Endometrium (tissue), 2 donors: ENCODE measurements at regions not wholly inside any gene's neighbourhood (a gene's known extent, or its start where the extent isn't known, plus 50 kb on each side); places are given as distances from the start of the nearest gene placed in this dataset.
A peak's percentile ranks its signal among the peaks of the same experiment; 100 is the strongest.

Experiments used
- FAIRE-seq: peaks from 2 replicates; lab custom pipeline; 2012; peaks lifted over from hg19 to GRCh38; lab: Jason Lieb, UNC
- donor health status: control.
- donor health status: control.

DNA sequence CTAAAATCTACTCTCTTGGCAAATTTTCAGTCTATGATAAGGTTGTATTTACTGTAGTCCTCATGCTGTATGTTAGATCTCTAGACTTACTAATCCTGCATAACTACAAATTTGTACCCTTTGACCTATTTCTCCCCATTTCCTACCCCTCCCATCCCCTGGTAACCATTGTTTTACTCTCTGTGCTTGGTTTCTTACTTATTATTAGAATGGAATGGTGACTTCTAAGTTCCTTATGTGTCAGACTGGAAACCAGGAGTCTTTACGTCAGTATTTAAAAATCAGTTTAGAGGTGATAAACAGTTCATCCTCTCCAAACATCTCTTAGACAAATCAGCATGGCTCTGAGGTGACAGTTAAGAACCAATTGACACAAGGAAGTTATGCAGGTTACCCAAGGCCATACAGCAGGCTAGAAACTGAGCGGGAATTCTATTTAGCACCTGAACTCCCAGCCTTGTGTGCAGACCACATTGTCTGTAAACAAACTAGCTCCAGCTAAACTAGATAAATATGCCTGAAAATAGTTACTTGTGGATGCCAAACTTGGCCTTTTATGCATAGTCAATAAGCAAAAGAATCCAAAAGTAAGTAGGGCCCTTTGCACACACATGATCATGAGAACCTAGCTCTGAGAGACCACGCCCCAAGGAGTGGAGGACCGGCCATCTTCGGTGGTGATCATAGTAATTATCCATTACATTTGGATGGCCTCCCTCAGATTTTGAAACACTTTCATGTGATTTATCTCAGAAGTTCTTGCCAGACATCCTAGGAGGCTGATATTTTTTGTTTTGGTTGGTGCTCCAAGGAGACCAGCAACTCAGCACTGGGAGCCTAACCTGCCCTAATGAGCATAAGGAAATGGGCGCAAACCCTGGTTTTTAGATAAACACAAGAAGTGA lies 72.3 kb upstream of the BOC start:
- no peak for FAIRE-seq

DNA sequence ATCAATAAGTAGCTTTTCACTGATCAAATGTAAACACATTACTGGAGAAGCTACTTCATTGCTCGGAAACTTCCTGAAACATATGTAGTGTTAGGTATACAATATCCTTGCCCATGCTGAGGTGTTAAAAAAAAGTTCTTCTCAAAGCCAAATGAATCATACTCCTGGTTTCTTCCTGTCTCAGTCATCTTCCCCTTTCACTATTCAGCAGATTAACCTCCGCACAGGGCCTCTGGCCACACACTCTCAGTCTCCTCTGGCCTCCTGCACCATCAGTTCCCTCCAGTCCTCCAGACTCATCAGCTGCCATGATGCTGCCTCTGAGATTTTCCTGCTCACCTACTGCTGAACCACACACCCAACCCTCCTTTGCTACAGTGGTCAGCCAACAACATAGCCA lies 70.5 kb upstream of the BOC start:
- no peak for FAIRE-seq

DNA sequence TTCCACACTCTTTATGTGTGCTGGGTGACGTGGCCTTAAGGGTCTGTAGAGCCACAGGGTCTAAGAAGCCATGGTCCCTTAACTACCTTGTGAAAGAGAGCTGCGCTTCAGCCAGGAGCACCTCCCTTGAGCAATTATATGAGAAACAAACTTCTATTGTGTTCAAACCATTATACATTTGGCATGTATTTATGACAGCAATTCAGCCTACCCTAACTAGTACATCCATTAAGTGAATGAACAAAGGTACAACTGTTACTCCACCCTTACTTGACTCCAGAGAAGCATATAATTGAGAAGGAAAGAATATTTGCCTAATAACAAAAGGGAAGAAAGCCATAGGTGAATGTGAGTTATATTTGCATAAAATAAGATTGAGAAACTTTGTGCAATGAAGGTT lies 69.8 kb upstream of the BOC start:
- peak; percentile 37 for FAIRE-seq

DNA sequence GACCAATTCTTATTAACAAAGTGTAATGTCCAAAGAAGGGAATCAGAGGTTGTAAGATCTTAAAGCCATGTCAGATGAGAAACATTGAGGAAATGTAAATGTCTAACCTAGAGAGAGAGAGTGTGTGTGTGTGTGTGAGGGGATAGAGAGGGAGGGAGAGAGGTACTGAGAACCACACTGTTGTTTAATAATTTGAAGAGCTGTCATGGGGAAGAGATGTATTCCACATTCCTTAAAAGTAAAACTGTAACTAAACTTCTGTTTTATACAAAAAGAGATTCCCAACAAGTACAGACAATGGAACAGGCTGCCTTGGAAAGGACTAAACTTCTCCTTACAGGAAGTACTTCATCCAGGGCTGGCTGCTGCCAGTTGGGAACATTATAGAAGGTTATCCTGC lies 68.9 kb upstream of the BOC start:
- FAIRE-seq: no peak

DNA sequence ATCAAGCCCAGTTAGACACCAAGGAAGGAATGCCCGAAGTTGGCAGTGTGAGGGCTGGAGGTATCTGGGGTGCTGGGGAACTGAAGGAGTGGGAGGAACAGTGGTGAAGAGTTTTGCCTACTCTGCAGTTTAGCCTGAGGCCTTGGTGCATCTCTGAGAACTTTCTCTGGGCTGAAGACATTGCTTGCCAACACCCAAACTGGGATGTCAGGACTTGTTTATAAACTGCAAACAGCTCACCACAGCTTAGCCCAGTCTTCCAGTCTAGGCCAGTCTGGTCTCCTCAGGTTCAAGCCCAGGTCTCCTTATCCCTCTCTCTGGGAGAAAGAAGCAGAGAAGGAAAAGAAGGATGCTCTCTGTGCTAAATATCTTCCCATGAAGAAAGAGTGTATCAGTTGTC lies 68.0 kb upstream of the BOC start:
- FAIRE-seq: no peak

DNA sequence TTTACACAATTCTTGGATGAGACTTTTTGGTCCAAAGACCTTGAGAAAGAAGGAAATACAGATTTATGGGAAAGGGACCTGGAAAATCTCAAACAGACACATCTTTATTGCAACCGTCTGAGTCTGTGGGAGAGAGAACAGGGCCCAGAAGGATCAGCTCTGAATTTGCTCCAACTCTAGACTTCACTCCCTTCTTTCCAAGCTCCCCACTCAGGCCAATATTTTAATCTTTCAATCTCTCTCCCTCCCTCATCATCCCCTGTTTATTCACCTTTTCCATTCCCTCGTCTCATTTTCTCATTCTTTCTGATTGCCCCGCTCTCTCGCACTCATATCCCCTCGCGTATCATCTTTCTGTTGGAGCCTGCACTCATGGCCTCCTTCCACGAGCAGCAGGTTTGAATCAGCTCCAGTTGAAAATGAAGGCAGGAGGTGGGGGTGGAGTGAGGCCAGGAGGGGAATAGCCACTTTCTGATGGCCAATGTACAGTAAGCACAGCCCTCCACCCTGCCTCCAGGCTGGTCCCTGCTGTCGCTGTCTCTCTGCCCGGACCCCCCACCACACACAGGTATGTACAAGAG lies 63.6 kb upstream of the BOC start:
- peak; percentile 91 for FAIRE-seq

DNA sequence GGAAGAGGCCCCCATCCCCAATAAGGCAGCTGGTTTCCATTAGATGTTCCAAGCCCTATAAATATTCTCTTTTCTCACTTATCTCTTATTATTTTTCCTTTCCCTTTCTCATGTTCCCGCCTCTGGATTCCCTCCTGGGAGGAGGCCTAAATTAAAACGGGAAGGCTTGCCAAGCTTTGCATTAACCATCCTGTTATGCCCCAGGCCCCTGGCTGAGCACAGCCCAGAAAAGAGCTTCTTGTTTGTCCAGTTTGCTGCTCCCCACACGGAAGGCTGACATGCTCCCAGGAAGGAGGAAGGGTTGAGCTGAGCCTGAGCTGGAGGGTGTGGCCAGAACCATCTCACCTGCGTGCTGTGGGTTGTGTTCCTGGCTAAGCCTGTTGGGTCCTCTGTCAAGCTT lies 63.1 kb upstream of the BOC start:
- FAIRE-seq: no peak

DNA sequence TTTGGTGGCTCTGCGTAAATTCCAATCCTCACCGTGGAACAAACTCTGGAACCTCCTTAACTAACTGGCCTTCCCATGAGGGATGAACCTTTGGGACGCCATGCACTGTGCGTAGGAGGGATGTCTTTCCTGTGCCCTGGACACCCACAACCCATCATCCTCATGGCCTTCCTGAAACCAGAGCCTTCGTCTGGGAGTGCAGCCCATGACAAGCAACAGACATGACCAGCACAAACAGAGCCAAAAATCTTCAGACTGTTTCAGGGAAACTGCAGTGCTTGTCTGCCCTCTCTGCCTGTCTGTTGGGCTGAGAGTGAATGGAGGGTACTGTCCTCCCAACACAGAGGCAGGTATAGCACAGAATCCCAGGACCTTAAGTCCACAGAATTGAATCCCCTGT lies 61.1 kb upstream of the BOC start:
- no peak for FAIRE-seq

DNA sequence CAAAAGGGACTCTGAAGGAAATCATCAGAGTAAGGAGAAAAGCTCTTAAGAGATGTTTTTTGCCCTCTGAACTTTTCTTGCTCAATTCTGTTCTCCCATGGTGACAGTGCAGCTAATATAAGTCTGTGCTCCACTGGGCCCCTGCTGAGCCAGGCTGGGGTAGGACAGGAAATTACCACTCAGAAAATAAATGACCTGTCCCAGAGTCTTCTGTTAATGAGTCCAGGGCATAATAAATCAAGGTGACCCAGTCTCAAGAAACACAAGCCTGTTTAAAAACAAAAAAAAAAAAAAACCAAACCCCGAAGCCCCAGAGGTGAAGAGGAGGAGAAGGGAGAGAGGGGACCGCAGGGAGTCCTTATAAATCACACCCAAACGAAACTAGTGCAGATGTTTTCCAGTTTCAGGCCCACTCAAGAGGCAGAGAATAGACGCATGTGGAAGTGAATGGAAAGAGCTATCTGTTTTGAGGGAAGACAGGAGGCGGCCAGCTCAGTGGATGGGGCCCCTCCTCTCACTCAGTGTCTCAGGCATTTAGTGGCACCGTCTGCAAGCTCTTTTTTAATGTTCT lies 59.8 kb upstream of the BOC start:
- FAIRE-seq: peak; percentile 97

DNA sequence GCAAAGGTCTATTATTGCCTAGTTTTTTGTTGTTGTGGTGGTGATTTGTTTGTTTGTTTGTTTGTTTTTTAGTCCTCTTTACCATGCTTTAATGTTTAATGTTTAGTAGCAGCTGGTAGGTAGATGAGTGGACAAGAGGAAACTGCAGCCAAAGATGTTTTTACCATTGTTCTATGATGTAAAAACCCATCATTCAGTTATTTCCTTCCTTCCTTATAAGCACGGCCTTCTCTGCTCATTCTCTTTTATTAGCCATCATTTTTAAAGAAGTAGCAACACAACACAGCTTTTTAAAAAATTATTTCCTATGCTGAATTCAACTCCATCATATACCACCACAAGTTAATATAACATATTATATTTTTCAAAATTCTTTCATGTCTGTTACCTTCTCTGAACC lies 58.5 kb upstream of the BOC start:
- FAIRE-seq: no peak

DNA sequence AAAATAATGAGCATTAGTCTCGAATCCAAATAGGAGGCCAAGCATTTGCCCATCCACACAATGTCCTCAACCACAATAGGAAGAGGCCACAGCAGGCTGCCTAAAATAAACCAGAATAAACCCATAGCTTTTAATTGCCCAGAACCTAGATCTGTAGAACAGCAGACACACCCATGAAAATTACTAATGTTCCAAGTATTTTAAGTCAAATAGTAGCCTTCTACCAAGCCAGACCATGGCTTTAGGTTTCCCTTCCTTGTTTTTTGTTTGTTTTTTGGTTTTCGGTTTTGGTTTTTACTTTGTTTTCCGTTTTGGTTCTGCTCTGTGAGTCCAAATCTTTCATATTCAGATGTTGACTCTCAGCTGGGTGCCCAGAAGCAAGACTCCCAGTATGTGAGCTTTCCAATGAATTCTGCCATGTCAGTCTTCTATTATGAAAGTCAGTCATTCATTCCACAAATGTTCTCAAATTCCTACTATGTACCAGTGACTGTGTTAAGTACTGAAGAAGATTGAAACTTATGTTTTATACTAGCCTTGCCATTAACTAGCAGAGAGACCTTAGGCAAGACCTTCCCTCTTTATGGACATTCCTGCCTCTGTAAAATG lies 57.8 kb upstream of the BOC start:
- FAIRE-seq: no peak

DNA sequence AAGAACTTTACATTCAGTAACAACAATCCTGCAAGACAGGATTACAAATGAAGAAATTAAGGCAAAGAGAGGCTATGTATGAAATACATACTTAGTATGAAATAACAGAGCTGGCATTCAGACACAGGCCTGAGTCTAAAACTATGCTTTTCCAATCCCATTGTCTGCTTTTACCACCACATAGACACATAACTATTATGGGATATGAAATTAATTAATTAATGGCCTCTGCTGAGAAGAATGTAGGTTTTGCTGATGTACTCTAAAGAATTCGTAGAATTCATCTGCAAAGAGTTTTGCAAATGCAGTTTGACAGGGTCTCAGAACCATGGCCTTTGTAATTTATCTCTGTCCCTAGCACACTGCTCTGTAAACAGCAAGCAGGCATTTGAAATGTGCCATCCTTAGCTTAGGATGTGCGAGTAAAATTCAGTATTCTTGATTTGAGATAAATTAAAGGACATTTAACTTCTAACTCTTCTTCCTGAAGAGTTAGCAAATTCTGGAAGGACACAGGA lies 54.5 kb upstream of the BOC start:
- no peak for FAIRE-seq

DNA sequence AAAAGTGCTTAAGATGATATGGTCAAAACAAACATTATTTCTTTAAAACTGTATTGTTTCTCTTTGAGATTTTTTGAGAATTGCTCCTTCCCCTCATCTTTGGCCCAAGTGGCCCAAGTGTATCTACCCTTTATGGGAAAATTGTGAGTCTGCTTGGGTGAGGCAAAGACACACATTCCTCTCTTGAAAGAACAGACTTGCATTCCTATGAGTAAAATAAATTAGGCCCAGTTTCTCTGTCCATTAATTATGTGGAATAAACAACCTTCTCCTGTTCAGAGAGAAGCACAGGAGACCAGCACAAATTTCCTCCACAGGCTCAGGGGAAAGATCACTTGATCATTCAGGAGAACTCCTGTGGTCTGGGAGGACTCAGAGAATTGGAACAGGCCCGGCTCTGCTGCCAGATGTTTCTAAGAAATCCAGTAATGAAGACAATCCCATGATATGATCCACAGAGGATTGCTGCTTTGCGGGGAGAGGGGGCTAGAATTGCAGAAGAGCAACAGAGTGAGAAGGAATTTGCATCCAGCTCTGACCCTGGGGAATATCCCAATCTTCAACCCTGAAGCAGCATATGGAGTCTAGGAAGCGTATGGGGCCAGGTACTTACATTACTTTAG lies 53.8 kb upstream of the BOC start:
- no peak for FAIRE-seq

DNA sequence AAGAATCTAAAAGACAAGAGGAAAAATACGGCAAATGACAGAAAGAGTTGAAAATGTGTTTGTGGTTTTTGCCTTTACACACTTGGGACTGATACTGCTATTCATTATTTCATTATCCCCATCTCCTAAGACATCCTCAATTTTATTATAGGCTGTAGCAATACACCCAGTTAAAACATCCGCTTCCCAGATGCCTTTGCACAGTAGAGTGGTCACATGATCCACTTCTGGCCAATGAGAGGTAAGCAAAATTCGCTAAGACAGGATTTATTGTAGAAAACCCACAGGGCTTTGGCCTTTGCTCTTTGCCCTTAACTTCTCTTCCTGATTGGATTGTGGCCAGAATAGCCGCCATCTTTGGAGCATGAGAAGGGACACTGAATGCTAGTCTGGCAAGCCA lies 53.2 kb upstream of the BOC start:
- FAIRE-seq: no peak
